Neural progenitor cell (in vitro differentiated cells): ENCODE measurements at regions not wholly inside any gene's neighbourhood (a gene's known extent, or its start where the extent isn't known, plus 50 kb on each side); places are given as distances from the start of the nearest gene placed in this dataset.

Source experiments
- DNase-seq: peaks from one replicate; pipeline ENCODE4 v3.0.0-alpha.2; 2016; ENCODE audit warnings: low spot score
- H2AFZ ChIP-seq: fragments of 200-600 bp; sonication (generic); replicated peaks from 2 replicates; pipeline ENCODE4 v1.6.1; 2016; ENCODE audit warnings: antibody characterized with exemption
- H3F3A ChIP-seq: fragments of 200-600 bp; sonication (generic); 2 replicates; pipeline ENCODE4 v1.6.1; 2016; ENCODE audit warnings: antibody characterized with exemption, low read depth
- H3K27ac ChIP-seq: fragments of 200-600 bp; sonication (generic); 2 replicates; pipeline ENCODE4 v1.5.1; 2016; ENCODE audit warnings: mild to moderate bottlenecking
- H3K27me3 ChIP-seq: fragments of 200-600 bp; sonication (generic); 2 replicates; pipeline ENCODE4 v1.6.1; 2016; ENCODE audit warnings: mild to moderate bottlenecking, moderate library complexity
- H3K36me3 ChIP-seq: fragments of 200-600 bp; sonication (generic); 2 replicates; pipeline ENCODE4 v1.5.1; 2016
- H3K4me1 ChIP-seq: fragments of 200-600 bp; sonication (generic); 2 replicates; pipeline ENCODE4 v1.6.1; 2016; ENCODE audit warnings: mixed run types
- H3K4me2 ChIP-seq: fragments of 200-600 bp; sonication (generic); 2 replicates; pipeline ENCODE4 v1.6.1; 2016
- H3K4me3 ChIP-seq: fragments of 200-600 bp; sonication (generic); 2 replicates; pipeline ENCODE4 v1.5.1; 2016
- H3K79me2 ChIP-seq: fragments of 200-600 bp; sonication (generic); 2 replicates; pipeline ENCODE4 v1.6.1; 2016; ENCODE audit warnings: low read depth
- H3K9ac ChIP-seq: fragments of 200-600 bp; sonication (generic); 2 replicates; pipeline ENCODE4 v1.6.1; 2016
- H3K9me3 ChIP-seq: fragments of 200-600 bp; sonication (generic); 2 replicates; pipeline ENCODE4 v1.5.1; 2016; ENCODE audit warnings: low read depth
- H4K20me1 ChIP-seq: fragments of 200-600 bp; sonication (generic); 2 replicates; pipeline ENCODE4 v1.6.1; 2016; ENCODE audit warnings: low read depth
- H3K27ac Mint-ChIP-seq: 3 replicates; pipeline ENCODE4 v1.8.0; 2021; ENCODE audit warnings: mixed read lengths
- H3K27me3 Mint-ChIP-seq: 2 replicates; pipeline ENCODE4 v1.8.0; 2022; ENCODE audit warnings: low read depth, mild to moderate bottlenecking, inconsistent platforms, moderate library complexity, mixed read lengths; ENCODE audit not compliant: insufficient read depth
- H3K36me3 Mint-ChIP-seq: 3 replicates; pipeline ENCODE4 v1.8.0; 2021; ENCODE audit warnings: mixed read lengths
- H3K4me1 Mint-ChIP-seq: 3 replicates; pipeline ENCODE4 v1.8.0; 2021; ENCODE audit warnings: mixed read lengths
- H3K4me3 Mint-ChIP-seq: 3 replicates; pipeline ENCODE4 v1.8.0; 2021; ENCODE audit warnings: mild to moderate bottlenecking, moderate library complexity, mixed read lengths
- H3K9me3 Mint-ChIP-seq: 3 replicates; pipeline ENCODE4 v1.8.0; 2020; ENCODE audit warnings: mixed read lengths
- EZH2 ChIP-seq: fragments of 200-600 bp; sonication (generic); IDR thresholded peaks from 2 replicates; pipeline ENCODE4 v1.6.1; 2017; ENCODE audit warnings: antibody characterized with exemption, mild to moderate bottlenecking, moderate library complexity
- EZH2phosphoT487 ChIP-seq: fragments of 200-600 bp; sonication (generic); IDR thresholded peaks from 2 replicates; pipeline ENCODE4 v1.6.1; 2017; ENCODE audit warnings: antibody characterized with exemption
- TF ChIP-seq, protein P1 (sequence below): fragments of 200-600 bp; sonication (generic); IDR thresholded peaks from 2 replicates; pipeline ENCODE4 v1.5.1; 2017; ENCODE audit warnings: antibody characterized with exemption, mild to moderate bottlenecking

DNA sequence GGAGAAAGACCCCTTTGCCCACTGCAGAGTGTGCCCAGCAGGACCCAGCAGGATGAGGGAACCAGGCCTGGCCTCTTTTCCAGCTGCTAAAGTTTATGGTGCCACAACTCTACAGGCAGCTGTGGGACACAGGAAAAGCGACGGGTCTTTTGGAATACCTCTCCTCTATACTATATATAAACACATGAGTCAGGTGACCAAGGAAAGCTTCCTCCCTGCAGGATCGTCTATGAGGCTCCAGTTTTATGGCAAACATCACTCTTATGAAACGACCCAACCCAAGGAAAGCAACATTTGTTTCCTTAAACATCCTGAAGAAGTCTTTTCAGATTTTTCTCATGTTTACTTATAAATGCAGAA is 102.8 kb upstream of the AKIP1 start:
- no peak for TF ChIP-seq EZH2
- no peak for TF ChIP-seq EZH2phosphoT487
- TF ChIP-seq, protein P1, sequence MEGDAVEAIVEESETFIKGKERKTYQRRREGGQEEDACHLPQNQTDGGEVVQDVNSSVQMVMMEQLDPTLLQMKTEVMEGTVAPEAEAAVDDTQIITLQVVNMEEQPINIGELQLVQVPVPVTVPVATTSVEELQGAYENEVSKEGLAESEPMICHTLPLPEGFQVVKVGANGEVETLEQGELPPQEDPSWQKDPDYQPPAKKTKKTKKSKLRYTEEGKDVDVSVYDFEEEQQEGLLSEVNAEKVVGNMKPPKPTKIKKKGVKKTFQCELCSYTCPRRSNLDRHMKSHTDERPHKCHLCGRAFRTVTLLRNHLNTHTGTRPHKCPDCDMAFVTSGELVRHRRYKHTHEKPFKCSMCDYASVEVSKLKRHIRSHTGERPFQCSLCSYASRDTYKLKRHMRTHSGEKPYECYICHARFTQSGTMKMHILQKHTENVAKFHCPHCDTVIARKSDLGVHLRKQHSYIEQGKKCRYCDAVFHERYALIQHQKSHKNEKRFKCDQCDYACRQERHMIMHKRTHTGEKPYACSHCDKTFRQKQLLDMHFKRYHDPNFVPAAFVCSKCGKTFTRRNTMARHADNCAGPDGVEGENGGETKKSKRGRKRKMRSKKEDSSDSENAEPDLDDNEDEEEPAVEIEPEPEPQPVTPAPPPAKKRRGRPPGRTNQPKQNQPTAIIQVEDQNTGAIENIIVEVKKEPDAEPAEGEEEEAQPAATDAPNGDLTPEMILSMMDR = no peak
- Mint-ChIP-seq H3K27ac (no peak overlapping the region), H3K9me3 (no peaks in the 10 kb centered on the region), H3K27me3 (no peaks in the 10 kb centered on the region), H3K4me1 (peaks cover 76% of the 10 kb centered on the region), H3K4me3 (peak overlapping the region; percentile 95), H3K36me3 (peaks cover 17% of the 10 kb centered on the region)
- DNase-seq = no peak
- no peaks in the 10 kb centered on the region for H3K9me3 ChIP-seq
- no peak overlapping the region for H3K4me2 ChIP-seq
- H3K9ac ChIP-seq = no peak overlapping the region
- H3K36me3 ChIP-seq = no peaks in the 10 kb centered on the region
- no peak overlapping the region for H3K4me3 ChIP-seq
- peaks cover 22% of the 10 kb centered on the region for H3F3A ChIP-seq
- H4K20me1 ChIP-seq = peaks cover 33% of the 10 kb centered on the region
- H3K4me1 ChIP-seq = peaks cover 44% of the 10 kb centered on the region
- H3K79me2 ChIP-seq = peaks cover 7% of the 10 kb centered on the region
- H3K27ac ChIP-seq = no peak overlapping the region
- H2AFZ ChIP-seq = no peak overlapping the region
- H3K27me3 ChIP-seq = no peaks in the 10 kb centered on the region

DNA sequence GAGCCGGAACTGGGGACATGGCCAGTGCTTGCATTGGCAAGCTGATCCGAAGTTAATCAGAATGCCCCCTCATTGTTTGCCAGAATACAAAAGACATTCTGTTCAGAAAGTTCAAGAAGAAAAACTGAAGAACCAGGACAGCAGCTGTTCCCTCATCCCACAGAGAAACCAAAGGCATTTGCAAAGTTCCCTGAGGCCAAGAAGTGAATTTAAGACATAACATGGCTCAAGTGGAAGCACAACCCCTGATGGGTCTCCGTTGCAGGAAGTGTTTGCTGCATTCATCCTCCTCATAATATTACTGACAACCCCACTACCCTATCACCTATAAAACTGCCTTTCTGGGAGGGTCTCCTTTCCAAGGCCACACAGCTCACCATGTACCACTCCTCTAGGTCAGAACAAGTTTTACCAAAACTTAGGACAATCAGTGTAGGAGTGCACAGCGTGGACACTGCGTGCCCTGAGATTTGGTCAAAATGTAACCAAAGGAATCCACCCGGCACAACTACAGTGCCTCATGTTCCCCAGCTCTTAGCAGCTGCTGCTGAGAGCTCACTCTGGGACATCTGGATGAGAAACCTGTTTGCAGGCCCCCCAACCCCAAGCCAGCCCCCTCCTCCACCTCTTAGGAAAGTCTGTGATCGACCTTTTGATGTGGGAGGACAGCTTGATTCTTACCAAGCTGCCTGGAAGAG is 101.6 kb upstream of the AKIP1 start:
- Histone ChIP-seq H3K4me2 (peak overlapping the region; percentile 82), H3K79me2 (peaks cover 7% of the 10 kb centered on the region), H3F3A (peaks cover 22% of the 10 kb centered on the region), H4K20me1 (peaks cover 33% of the 10 kb centered on the region), H3K9ac (no peak overlapping the region), H3K9me3 (no peaks in the 10 kb centered on the region), H3K27me3 (no peaks in the 10 kb centered on the region), H3K36me3 (no peaks in the 10 kb centered on the region), H2AFZ (no peak overlapping the region), H3K4me3 (peak overlapping the region; percentile 40), H3K4me1 (peaks cover 54% of the 10 kb centered on the region), H3K27ac (peak overlapping the region; percentile 49)
- no peaks in the 10 kb centered on the region for H3K9me3 Mint-ChIP-seq
- peak overlapping the region; percentile 95 for H3K4me3 Mint-ChIP-seq
- H3K36me3 Mint-ChIP-seq = peaks cover 9% of the 10 kb centered on the region
- H3K27me3 Mint-ChIP-seq = no peaks in the 10 kb centered on the region
- TF ChIP-seq, protein P1 = no peak
- TF ChIP-seq EZH2phosphoT487 (no peak), EZH2 (no peak)
- peaks cover 70% of the 10 kb centered on the region for H3K4me1 Mint-ChIP-seq
- peak overlapping the region; percentile 99 for H3K27ac Mint-ChIP-seq
- DNase-seq = no peak

DNA sequence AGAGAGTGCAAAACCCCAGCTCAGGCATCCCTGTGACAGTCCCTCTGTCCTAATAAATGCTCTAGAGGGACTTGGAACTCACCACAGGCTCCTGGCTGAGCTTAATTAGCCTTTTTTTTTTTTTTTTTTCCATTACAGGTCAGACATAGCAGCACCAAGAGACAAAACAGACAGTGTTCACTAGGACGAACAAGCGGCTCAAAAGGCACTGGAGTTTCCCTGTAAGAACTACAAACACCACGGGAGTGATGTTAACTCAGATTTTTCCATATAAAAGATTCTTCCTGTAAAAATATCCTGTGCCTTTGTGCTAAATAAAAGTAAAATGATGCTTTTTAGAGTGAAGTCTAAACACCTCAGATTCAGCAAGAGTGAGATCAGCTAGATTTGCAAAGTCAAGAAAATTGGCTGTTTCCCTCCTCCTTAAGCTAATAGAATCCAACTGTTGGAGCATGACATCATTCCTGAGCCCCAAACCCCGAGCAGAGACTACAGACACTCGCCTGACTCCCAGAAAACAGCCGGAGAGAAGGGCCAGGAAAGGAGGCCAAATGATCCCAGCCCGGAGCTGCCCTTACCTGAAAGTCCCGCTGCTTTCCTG is 101.0 kb upstream of the AKIP1 start:
- H2AFZ ChIP-seq = no peak overlapping the region
- peaks cover 66% of the 10 kb centered on the region for H3K4me1 Mint-ChIP-seq
- DNase-seq = peak; percentile 51

More for the DNA sequence above, 101.0 kb upstream of the AKIP1 start:
- TF ChIP-seq, protein P1 = no peak
- no peak for TF ChIP-seq EZH2phosphoT487
- no peak for TF ChIP-seq EZH2
- peak overlapping the region; percentile 49 for H3K27ac ChIP-seq
- Mint-ChIP-seq H3K27me3 (no peaks in the 10 kb centered on the region), H3K4me3 (peak overlapping the region; percentile 95), H3K36me3 (peaks cover 9% of the 10 kb centered on the region), H3K27ac (peak overlapping the region; percentile 99), H3K9me3 (no peaks in the 10 kb centered on the region)
- H3K4me2 ChIP-seq = peak overlapping the region; percentile 82
- H3K9me3 ChIP-seq = no peaks in the 10 kb centered on the region
- peak overlapping the region; percentile 40 for H3K4me3 ChIP-seq
- H3K79me2 ChIP-seq = peaks cover 7% of the 10 kb centered on the region
- H3F3A ChIP-seq = peaks cover 22% of the 10 kb centered on the region
- no peaks in the 10 kb centered on the region for H3K27me3 ChIP-seq
- peaks cover 30% of the 10 kb centered on the region for H4K20me1 ChIP-seq
- H3K36me3 ChIP-seq = no peaks in the 10 kb centered on the region
- peaks cover 54% of the 10 kb centered on the region for H3K4me1 ChIP-seq
- no peak overlapping the region for H3K9ac ChIP-seq
